HUES48 (cell line): ENCODE measurements at regions not wholly inside any gene's neighbourhood (a gene's known extent, or its start where the extent isn't known, plus 50 kb on each side); places are given as distances from the start of the nearest gene placed in this dataset.
"Not testable (repeated sequence)": the region's sequence is repeated elsewhere in the genome, so short reads cannot be mapped to it uniquely, and the experiment has no call there.

Source experiments
- H3K27ac ChIP-seq: one replicate; pipeline ENCODE4 v1.7.0; 2013; ENCODE audit warnings: low read depth, low read length, inconsistent platforms
- H3K27me3 ChIP-seq: 2 replicates; pipeline ENCODE4 v1.6.1; 2013; ENCODE audit warnings: mild to moderate bottlenecking, low read length; ENCODE audit not compliant: control insufficient read depth, insufficient read depth
- H3K36me3 ChIP-seq: 2 replicates; pipeline ENCODE4 v1.6.1; 2013; ENCODE audit warnings: low read length; ENCODE audit not compliant: control insufficient read depth, insufficient read depth
- H3K4me1 ChIP-seq: 2 replicates; pipeline ENCODE4 v1.6.1; 2013; ENCODE audit warnings: mild to moderate bottlenecking, low read length; ENCODE audit not compliant: control insufficient read depth, insufficient read depth
- H3K4me3 ChIP-seq: 2 replicates; pipeline ENCODE4 v1.5.1; 2013; ENCODE audit warnings: mild to moderate bottlenecking, low read depth, low read length
- H3K9ac ChIP-seq: 2 replicates; pipeline ENCODE4 v1.6.1; 2013; ENCODE audit warnings: mild to moderate bottlenecking, low read depth, low read length, moderate library complexity
- H3K9me3 ChIP-seq: 2 replicates; pipeline ENCODE4 v1.6.1; 2013; ENCODE audit warnings: low read length; ENCODE audit not compliant: control insufficient read depth, insufficient read depth

GRCh38 chr16:29232811-29233704, 173.5 kb downstream of the NPIPB11 start:
- H3K4me1 ChIP-seq = no peaks in the 10 kb centered on the region
- no peaks in the 10 kb centered on the region for H3K27me3 ChIP-seq
- no peaks in the 10 kb centered on the region for H3K9me3 ChIP-seq

DNA sequence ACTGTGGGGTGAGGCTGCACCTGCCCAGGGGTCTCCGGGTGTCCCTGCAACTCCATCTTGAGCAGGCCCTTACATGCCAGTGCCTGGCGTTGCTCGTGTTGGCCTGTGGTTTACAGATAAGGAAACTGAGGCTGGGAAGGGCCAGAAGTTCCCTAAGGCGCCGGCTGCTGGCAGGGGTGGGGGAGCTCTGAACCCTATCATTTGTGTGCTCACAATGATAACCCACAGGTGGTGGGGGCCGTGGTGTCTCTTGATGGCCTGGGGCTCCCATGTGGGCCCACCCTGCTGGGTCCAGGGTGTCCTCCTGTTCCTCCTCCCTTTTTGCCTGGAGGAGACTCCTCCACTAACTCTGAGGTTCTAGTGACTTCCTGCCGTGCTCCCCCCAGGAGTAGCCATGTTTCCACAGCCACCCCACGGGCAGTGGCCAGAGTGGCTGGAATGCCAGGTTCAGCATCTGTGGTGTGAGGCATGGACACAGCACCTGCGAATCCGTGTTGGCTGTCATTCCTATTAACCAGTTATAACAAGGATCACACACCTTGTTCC, 174.3 kb downstream of the NPIPB11 start:
- H3K4me1 ChIP-seq, H3K36me3 ChIP-seq, H3K4me3 ChIP-seq, H3K27me3 ChIP-seq, H3K9me3 ChIP-seq, H3K9ac ChIP-seq, H3K27ac ChIP-seq: not testable (repeated sequence)

More at GRCh38 chr16:29232811-29233704, 173.5 kb downstream of the NPIPB11 start:
- no peak overlapping the region for H3K9ac ChIP-seq
- H3K27ac ChIP-seq = no peak overlapping the region
- H3K36me3 ChIP-seq = no peaks in the 10 kb centered on the region
- no peak overlapping the region for H3K4me3 ChIP-seq

- H3K27ac ChIP-seq = no peak overlapping the region
- no peaks in the 10 kb centered on the region for H3K4me1 ChIP-seq
- no peaks in the 10 kb centered on the region for H3K9me3 ChIP-seq
- H3K9ac ChIP-seq = no peak overlapping the region
- H3K36me3 ChIP-seq = no peaks in the 10 kb centered on the region
- no peak overlapping the region for H3K4me3 ChIP-seq
- no peaks in the 10 kb centered on the region for H3K27me3 ChIP-seq
Observed at GRCh38 chr16:29231244-29231643, 175.3 kb downstream of the NPIPB11 start.

DNA sequence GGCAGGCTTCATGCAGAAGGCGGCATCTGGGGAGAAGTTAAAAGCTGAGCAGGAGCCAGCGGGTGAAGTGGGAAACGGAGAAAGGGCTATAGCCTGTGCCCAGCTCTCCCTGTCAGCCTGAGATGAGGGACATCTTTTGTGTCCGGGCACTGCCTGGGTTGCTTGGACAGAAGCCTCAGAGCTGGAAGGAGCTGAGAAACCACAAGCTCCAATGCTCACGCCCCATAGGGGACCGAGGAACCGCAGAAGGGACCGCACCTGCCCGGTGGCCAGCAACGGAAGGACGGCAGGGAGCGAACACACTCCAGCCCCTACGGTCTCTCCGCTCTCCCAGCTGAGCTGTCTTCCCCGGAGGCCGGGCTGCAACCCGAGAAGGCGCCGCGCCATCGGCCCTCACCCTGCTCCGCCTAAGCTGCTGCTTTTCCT, 175.8 kb downstream of the NPIPB11 start:
- no peaks in the 10 kb centered on the region for H3K9me3 ChIP-seq
- no peaks in the 10 kb centered on the region for H3K27me3 ChIP-seq
- no peak overlapping the region for H3K4me3 ChIP-seq
- H3K9ac ChIP-seq = no peak overlapping the region
- no peaks in the 10 kb centered on the region for H3K36me3 ChIP-seq
- H3K27ac ChIP-seq = no peak overlapping the region
- H3K4me1 ChIP-seq = no peaks in the 10 kb centered on the region

GRCh38 chr16:29230006-29230668, 176.4 kb downstream of the NPIPB11 start:
- not testable (repeated sequence) for H3K9ac ChIP-seq, H3K4me3 ChIP-seq, H3K36me3 ChIP-seq, H3K27me3 ChIP-seq, H3K4me1 ChIP-seq, H3K27ac ChIP-seq, H3K9me3 ChIP-seq

- H3K27me3 ChIP-seq, H3K9ac ChIP-seq, H3K4me3 ChIP-seq, H3K36me3 ChIP-seq, H3K9me3 ChIP-seq, H3K27ac ChIP-seq, H3K4me1 ChIP-seq: not testable (repeated sequence)
Observed at GRCh38 chr16:29229616-29230005, 176.9 kb downstream of the NPIPB11 start.

- H3K9me3 ChIP-seq, H3K27me3 ChIP-seq, H3K27ac ChIP-seq, H3K36me3 ChIP-seq, H3K4me1 ChIP-seq, H3K9ac ChIP-seq, H3K4me3 ChIP-seq: not testable (repeated sequence)
Observed at GRCh38 chr16:29228664-29229611, 177.6 kb downstream of the NPIPB11 start.

DNA sequence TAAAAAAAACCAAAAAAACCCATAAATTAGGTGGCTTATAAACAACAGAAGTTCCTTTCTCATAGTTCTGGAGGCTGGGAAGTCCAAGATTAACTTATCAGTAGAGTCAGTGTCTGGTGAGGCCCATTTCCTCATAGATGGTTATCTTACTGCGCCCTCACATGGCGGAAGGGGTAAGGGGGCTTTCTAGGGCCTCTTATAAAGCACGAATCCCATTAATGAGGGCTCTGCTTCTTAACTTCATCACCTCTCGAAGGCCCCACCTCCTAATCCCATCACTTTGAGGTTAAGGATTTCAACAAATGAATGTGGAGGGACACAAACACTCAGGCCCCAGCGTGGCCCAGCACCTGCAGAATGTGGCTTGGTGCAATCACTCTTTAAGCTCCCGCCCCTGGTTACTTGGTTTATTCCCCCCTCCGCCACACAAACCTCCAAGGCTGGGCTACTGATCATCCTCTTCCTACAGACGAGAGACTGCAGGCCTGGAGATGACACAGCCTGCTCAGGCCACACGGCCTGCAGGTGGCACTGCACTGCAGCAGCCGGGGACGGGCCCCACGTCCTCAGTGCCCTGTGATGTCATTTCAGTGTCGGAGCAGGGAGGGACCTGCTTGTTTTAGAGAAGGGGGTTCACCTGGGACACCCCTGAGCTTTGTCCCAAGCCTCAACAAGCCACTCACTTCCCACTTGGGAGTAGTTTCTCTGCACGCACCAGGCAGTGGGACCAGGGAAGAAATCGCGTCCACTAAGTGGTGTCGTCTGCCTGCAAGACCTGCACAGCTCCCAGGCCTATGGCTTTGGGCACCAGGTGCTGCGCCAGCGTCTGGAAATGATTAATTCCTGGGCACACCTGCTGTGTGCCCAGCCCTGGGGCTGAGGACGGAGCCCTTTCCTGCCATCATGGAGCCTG, 178.5 kb downstream of the NPIPB11 start:
- H3K9ac ChIP-seq, H3K9me3 ChIP-seq, H3K4me1 ChIP-seq, H3K36me3 ChIP-seq, H3K27me3 ChIP-seq, H3K27ac ChIP-seq, H3K4me3 ChIP-seq: not testable (repeated sequence)

GRCh38 chr16:29226782-29227181, 179.7 kb downstream of the NPIPB11 start:
- H3K36me3 ChIP-seq = no peaks in the 10 kb centered on the region
- H3K9me3 ChIP-seq = no peaks in the 10 kb centered on the region
- no peak overlapping the region for H3K9ac ChIP-seq
- no peak overlapping the region for H3K4me3 ChIP-seq
- no peaks in the 10 kb centered on the region for H3K27me3 ChIP-seq
- H3K4me1 ChIP-seq = no peaks in the 10 kb centered on the region
- no peak overlapping the region for H3K27ac ChIP-seq

DNA sequence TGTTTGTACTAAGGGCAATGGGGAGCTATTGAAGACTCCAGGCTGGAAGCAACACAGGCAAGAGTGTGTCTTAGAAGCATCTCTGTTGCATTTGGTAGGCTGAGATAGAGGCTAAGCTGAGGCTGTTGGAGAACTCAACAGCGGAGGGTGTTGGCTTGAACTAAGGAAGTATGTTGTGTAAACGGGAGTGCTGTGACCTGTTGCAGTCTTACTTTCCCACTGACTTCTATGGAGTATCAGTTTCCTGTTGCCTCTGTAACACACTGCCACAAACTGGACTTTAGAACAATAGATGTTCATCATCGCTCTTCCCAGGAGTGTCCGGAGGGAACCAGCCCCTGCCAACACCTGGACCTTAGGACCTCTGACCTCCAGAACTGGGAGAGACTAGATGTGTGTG, 181.8 kb downstream of the NPIPB11 start:
- not testable (repeated sequence) for H3K9ac ChIP-seq, H3K36me3 ChIP-seq, H3K27me3 ChIP-seq, H3K4me1 ChIP-seq, H3K9me3 ChIP-seq, H3K27ac ChIP-seq, H3K4me3 ChIP-seq
